ENCODE measurements at regions not wholly inside any gene's neighbourhood (a gene's known extent, or its start where the extent isn't known, plus 50 kb on each side); places are given as distances from the start of the nearest gene placed in this dataset.

- H3K27me3 ChIP-seq = no peaks in the 10 kb centered on the region
- intact Hi-C loops (cut with DNase I) = no loop called here
Measured at GRCh38 chr10:131636841-131637724, 263.7 kb upstream of the PPP2R2D start.

GRCh38 chr10:131638049-131638879 is 262.5 kb upstream of the PPP2R2D start:
- TF ChIP-seq EP300 (IDR thresholded peaks at IDR 0.05) (no peak), POLR2A (IDR thresholded peaks at IDR 0.05) (no peak), CTCF (IDR thresholded peaks at IDR 0.05) (no peak)
- no peaks in the 10 kb centered on the region for H3K9me3 ChIP-seq
- no peak for DNase-seq
- 76 to 88% (median 82%) methylated on average over 13 to 14 of the region's 14 CpGs for WGBS, 3 donors
- no peak overlapping the region for H3K4me3 ChIP-seq
- H3K27ac ChIP-seq = no peak overlapping the region
- H3K36me3 ChIP-seq = no peaks in the 10 kb centered on the region
- H3K4me1 ChIP-seq (ENCODE audit: insufficient read depth) = no peaks in the 10 kb centered on the region
- intact Hi-C loops (cut with DNase I) = no loop called here
- H3K27me3 ChIP-seq = no peaks in the 10 kb centered on the region

More at GRCh38 chr10:131636841-131637724, 263.7 kb upstream of the PPP2R2D start:
- Histone ChIP-seq H3K9me3 (no peaks in the 10 kb centered on the region), H3K4me3 (no peak overlapping the region), H3K4me1 (ENCODE audit: insufficient read depth) (no peaks in the 10 kb centered on the region), H3K27ac (no peak overlapping the region), H3K36me3 (no peaks in the 10 kb centered on the region)
- WGBS, 3 donors = 74 to 76% (median 76%) methylated on average over 23 of the region's 23 CpGs
- TF ChIP-seq POLR2A (IDR thresholded peaks at IDR 0.05) (no peak), EP300 (IDR thresholded peaks at IDR 0.05) (no peak), CTCF (IDR thresholded peaks at IDR 0.05) (no peak)
- no peak for DNase-seq

- Histone ChIP-seq H3K27me3 (no peaks in the 10 kb centered on the region), H3K4me1 (ENCODE audit: insufficient read depth) (no peaks in the 10 kb centered on the region), H3K4me3 (no peak overlapping the region), H3K9me3 (no peaks in the 10 kb centered on the region), H3K36me3 (no peaks in the 10 kb centered on the region), H3K27ac (no peak overlapping the region)
- no peak for DNase-seq
- WGBS, 3 donors = 74 to 90% (median 78%) methylated on average over 4 of the region's 4 CpGs
- intact Hi-C loops (cut with DNase I) = no loop called here
- TF ChIP-seq POLR2A (IDR thresholded peaks at IDR 0.05) = no peak
- no peak for TF ChIP-seq CTCF (IDR thresholded peaks at IDR 0.05)
- no peak for TF ChIP-seq EP300 (IDR thresholded peaks at IDR 0.05)
Measured at GRCh38 chr10:131638880-131639278, 261.9 kb upstream of the PPP2R2D start.

GRCh38 chr10:131640045-131640644 is 260.7 kb upstream of the PPP2R2D start:
- H3K27ac ChIP-seq = no peak overlapping the region
- H3K9me3 ChIP-seq = no peaks in the 10 kb centered on the region
- intact Hi-C loops (cut with DNase I) = no loop called here
- no peak overlapping the region for H3K4me3 ChIP-seq
- H3K27me3 ChIP-seq = no peaks in the 10 kb centered on the region
- no peaks in the 10 kb centered on the region for H3K36me3 ChIP-seq
- no peaks in the 10 kb centered on the region for H3K4me1 ChIP-seq (ENCODE audit: insufficient read depth)
- 28 to 81% (median 37%) methylated on average over 2 of the region's 2 CpGs for WGBS, 3 donors
- TF ChIP-seq POLR2A (IDR thresholded peaks at IDR 0.05) (no peak), EP300 (IDR thresholded peaks at IDR 0.05) (no peak)
- DNase-seq = no peak
